D721Med (cell line): ENCODE measurements at regions not wholly inside any gene's neighbourhood (a gene's known extent, or its start where the extent isn't known, plus 50 kb on each side); places are given as distances from the start of the nearest gene placed in this dataset.

ENCODE experiments used
- DNase-seq: peaks from one replicate; pipeline ENCODE4 v3.0.0; 2011; ENCODE audit warnings: low spot score; ENCODE audit not compliant: insufficient read length
- FAIRE-seq: peaks from 2 replicates; lab custom pipeline; 2011; peaks lifted over from hg19 to GRCh38; lab: Jason Lieb, UNC
- TF ChIP-seq, protein P1 (sequence below): IDR thresholded peaks from 2 replicates; pipeline ENCODE4 v1.5.1; 2012; ENCODE audit warnings: mild to moderate bottlenecking, control low read depth; ENCODE audit not compliant: insufficient read depth; ENCODE audit errors: missing control alignments

DNA sequence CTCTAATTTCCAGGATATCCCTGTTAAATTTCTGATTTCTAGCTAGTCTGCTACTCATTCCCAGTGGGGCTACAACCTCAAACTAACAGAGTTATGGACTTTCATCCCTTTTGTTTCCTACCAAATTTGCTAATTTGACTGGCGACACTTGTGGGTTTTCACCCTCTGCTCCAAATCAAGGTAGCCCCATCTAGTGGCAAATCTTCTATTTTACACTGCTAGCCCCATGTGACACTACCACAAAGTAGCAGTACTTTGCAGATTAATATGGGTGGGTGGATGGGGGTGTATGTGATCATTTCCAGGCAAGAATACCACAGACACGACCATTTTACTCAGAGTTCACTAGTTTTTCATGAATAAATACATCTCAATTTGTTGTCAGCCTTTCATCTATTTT is 150.3 kb downstream of the MSL3 start:
- TF ChIP-seq, protein P1, sequence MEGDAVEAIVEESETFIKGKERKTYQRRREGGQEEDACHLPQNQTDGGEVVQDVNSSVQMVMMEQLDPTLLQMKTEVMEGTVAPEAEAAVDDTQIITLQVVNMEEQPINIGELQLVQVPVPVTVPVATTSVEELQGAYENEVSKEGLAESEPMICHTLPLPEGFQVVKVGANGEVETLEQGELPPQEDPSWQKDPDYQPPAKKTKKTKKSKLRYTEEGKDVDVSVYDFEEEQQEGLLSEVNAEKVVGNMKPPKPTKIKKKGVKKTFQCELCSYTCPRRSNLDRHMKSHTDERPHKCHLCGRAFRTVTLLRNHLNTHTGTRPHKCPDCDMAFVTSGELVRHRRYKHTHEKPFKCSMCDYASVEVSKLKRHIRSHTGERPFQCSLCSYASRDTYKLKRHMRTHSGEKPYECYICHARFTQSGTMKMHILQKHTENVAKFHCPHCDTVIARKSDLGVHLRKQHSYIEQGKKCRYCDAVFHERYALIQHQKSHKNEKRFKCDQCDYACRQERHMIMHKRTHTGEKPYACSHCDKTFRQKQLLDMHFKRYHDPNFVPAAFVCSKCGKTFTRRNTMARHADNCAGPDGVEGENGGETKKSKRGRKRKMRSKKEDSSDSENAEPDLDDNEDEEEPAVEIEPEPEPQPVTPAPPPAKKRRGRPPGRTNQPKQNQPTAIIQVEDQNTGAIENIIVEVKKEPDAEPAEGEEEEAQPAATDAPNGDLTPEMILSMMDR, result peak; percentile 46
- no peak for FAIRE-seq

DNA sequence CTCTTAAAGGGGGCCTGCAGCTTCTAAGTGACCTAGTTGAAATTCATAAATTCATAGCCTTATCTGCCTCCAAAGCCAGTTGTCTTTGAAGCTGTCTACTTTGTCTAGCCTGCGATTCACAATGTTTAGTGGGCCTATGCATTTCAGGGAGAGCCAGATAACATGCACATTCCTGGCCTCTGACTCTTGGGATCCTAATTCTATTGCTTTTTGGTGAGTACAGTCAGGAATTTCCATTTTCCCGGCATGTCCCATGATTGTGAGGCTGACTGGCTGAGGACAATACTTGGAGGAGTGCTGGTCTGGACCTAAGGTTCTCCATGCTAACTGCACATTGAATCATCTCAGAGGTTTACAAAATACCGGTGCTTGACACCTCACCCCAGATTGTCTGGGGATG is 155.0 kb downstream of the MSL3 start:
- no peak for FAIRE-seq
- DNase-seq, result no peak
- TF ChIP-seq, protein P1, result no peak

More for the DNA sequence above, 150.3 kb downstream of the MSL3 start:
- no peak for DNase-seq

DNA sequence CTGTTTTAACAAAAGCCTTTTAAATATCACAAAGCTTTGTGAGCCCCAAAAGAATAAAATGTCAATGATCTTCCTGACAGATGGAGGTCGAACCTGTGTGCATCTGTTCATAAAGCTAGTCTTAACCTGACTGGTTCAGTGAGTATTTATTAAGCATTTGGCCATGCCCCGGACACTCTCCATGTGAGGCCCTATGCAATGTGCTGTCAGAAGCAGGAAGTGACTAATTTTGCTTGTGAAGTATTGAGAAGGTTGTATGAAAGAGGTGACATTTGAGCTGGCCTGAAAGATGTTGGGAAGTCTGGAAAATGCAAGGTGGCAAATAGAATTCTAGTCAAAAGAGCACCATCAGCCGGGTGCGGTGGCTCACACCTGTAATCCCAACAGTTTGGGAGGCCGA is 171.4 kb downstream of the MSL3 start:
- TF ChIP-seq, protein P1, result no peak
- FAIRE-seq, result no peak
- DNase-seq, result no peak

DNA sequence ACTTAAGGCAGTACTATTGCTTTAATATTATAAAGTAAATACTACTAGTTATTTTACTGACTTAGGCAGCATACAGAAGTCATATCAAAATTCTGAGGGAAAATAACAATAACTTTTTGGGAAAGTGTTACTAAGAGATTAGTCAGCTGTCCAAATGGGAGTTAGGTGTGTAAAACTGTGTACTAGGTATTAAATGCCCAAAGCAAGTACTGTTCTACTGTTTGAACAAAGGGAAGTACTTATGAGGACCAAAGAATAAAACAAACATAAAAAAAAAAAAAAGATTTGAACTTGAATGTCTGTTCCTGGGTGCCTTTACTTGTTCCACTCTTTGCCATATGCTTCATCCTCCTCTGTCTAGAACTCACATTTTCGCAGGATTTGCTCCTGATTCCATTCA is 174.4 kb downstream of the MSL3 start:
- no peak for FAIRE-seq
- TF ChIP-seq, protein P1, result no peak
- DNase-seq, result no peak

DNA sequence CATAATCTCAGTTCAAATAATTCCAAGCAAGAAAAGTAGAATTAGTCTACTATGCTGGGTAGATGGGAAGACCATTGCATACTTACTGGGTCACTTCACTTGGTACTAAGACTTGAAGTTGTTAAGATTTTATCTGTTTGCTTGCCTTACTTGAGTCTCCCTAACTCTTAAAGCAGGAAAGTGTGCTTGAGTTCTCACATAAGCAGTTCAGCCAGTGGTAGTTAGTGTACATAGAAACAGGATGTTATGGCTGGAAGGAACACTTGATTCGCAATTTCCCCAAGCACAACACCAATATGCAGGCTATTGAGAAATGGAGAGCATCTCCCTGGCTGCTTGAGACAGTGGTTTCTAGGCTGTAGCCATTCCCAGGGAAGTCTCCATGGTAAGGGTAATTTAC is 176.1 kb downstream of the MSL3 start:
- DNase-seq (no peak), FAIRE-seq (no peak)
- TF ChIP-seq, protein P1, result no peak

DNA sequence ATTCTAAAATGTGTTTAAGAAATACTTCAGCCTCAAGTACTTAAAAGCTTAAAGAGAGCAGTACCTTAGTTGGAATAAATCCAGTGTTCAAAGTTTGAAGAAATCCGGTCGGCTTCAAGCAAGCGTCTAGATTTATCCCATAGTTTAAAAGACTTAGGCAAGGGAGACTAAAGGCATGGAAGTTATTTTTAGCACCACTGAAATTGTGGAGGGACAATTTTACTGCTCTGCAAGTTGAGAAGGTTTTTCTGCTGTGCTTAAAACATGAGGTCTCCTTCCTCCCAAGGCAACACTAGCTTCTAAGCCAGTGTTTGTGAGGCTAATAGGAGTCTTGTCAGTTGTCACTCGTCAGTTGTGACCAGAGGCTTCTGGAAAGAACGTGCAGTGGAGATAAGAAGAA is 183.5 kb downstream of the MSL3 start:
- TF ChIP-seq, protein P1, result no peak
- DNase-seq (no peak), FAIRE-seq (no peak)

DNA sequence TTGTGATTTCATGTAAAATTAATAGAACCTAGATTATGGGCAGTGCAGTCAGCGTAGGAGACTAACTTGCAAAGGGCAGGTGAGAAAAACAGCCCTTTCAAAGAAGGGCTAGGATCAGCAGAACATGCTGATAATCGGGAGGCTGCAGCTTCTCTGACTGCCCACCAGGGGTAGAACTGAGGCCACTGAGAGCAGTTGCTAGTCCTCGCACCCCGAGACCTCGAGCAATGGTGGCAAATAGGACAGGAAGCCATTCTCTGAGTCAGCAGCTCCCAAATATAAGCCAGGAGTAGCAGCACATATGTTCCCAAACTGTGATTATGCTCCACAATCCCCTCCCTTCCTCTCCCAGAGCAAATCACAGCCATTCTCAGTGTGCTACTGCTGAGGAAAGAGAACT is 186.5 kb downstream of the MSL3 start:
- TF ChIP-seq, protein P1, result peak; percentile 22
- FAIRE-seq (no peak), DNase-seq (no peak)
